SK-N-SH treated with all-trans-retinoic acid at 6 μM for 48 hours (cell line): ENCODE measurements at regions not wholly inside any gene's neighbourhood (a gene's known extent, or its start where the extent isn't known, plus 50 kb on each side); places are given as distances from the start of the nearest gene placed in this dataset.

ENCODE experiments used
- ATAC-seq: fragments of 200-7000 bp; cut with Tn5 transposase; 3 replicates; pipeline ENCODE4 v1.9.1; 2020; ENCODE audit warnings: mild to moderate bottlenecking, moderate library complexity
- ARNTL ChIP-seq: fragments of 450-650 bp; formaldehyde crosslinking; IDR thresholded peaks from 2 replicates; pipeline ENCODE4 v1.5.0; 2020; ENCODE audit warnings: low read depth, mild to moderate bottlenecking, moderate library complexity, borderline replicate concordance
- BACH2 ChIP-seq: fragments of 250-450 bp; sonication (Bioruptor Pico); IDR thresholded peaks from 2 replicates; pipeline ENCODE4 v1.9.0; 2021; ENCODE audit warnings: mild to moderate bottlenecking, borderline replicate concordance
- CSDC2 ChIP-seq: fragments of 250-450 bp; sonication (Bioruptor Pico); IDR thresholded peaks from 2 replicates; pipeline ENCODE4 v1.5.0; 2020; ENCODE audit warnings: mild to moderate bottlenecking, moderate library complexity
- ESRRG ChIP-seq: fragments of 250-450 bp; sonication (Bioruptor Pico); IDR thresholded peaks from 2 replicates; pipeline ENCODE4 v1.6.1; 2021; ENCODE audit warnings: mild to moderate bottlenecking
- ISL1 ChIP-seq: fragments of 250-450 bp; sonication (Bioruptor Pico); IDR thresholded peaks from 2 replicates; pipeline ENCODE4 v2.1.2; 2022; ENCODE audit warnings: mild to moderate bottlenecking, moderate library complexity
- OSR1 ChIP-seq: fragments of 250-450 bp; sonication (Bioruptor Pico); IDR thresholded peaks from 2 replicates; pipeline ENCODE4 v1.8.0; 2022; ENCODE audit warnings: moderate library complexity, mild to moderate bottlenecking, inconsistent platforms
- PATZ1 ChIP-seq: fragments of 250-450 bp; sonication (Bioruptor Pico); IDR thresholded peaks from 2 replicates; pipeline ENCODE4 v1.8.0; 2020; ENCODE audit warnings: mild to moderate bottlenecking, moderate library complexity, borderline replicate concordance
- PPARA ChIP-seq: fragments of 250-450 bp; sonication (Bioruptor Pico); IDR thresholded peaks from 2 replicates; pipeline ENCODE4 v1.5.0; 2020; ENCODE audit warnings: mild to moderate bottlenecking, borderline replicate concordance
- RARB ChIP-seq: fragments of 250-450 bp; sonication (Bioruptor Pico); IDR thresholded peaks from 2 replicates; pipeline ENCODE4 v1.8.0; 2021; ENCODE audit warnings: mild to moderate bottlenecking, moderate library complexity
- SNAI2 ChIP-seq: fragments of 250-450 bp; sonication (Bioruptor Pico); IDR thresholded peaks from 2 replicates; pipeline ENCODE4 v1.5.0; 2020; ENCODE audit warnings: mild to moderate bottlenecking, moderate library complexity
- TCF4 ChIP-seq: fragments of 250-450 bp; sonication (Bioruptor Pico); IDR thresholded peaks from 2 replicates; pipeline ENCODE4 v1.8.0; 2021; ENCODE audit warnings: mild to moderate bottlenecking, moderate library complexity, borderline replicate concordance
- TOX ChIP-seq: fragments of 250-450 bp; sonication (Bioruptor Pico); IDR thresholded peaks from 2 replicates; pipeline ENCODE4 v1.8.0; 2021; ENCODE audit warnings: mild to moderate bottlenecking, moderate library complexity, borderline replicate concordance
- ZC3H10 ChIP-seq: fragments of 250-450 bp; sonication (Bioruptor Pico); IDR thresholded peaks from 2 replicates; pipeline ENCODE4 v1.5.1; 2021; ENCODE audit warnings: mild to moderate bottlenecking, moderate library complexity
- ZFP3 ChIP-seq: fragments of 250-450 bp; sonication (Bioruptor Pico); IDR thresholded peaks from 2 replicates; pipeline ENCODE4 v1.5.0; 2020; ENCODE audit warnings: mild to moderate bottlenecking, moderate library complexity
- ZFP30 ChIP-seq: fragments of 450-650 bp; formaldehyde crosslinking; IDR thresholded peaks from 2 replicates; pipeline ENCODE4 v1.5.0; 2022; ENCODE audit warnings: mild to moderate bottlenecking, moderate library complexity
- ZNF565 ChIP-seq: fragments of 450-650 bp; formaldehyde crosslinking; conservative IDR thresholded peaks from 2 replicates; pipeline ENCODE4 v1.5.0; 2020; ENCODE audit warnings: low read depth, mild to moderate bottlenecking, moderate library complexity
- ZNF8 ChIP-seq: fragments of 450-650 bp; formaldehyde crosslinking; IDR thresholded peaks from 2 replicates; pipeline ENCODE4 v1.5.0; 2020; ENCODE audit warnings: mild to moderate bottlenecking, moderate library complexity
- TF ChIP-seq, protein P1 (sequence below): fragments of 250-450 bp; sonication (Bioruptor Pico); IDR thresholded peaks from 2 replicates; pipeline ENCODE4 v1.5.0; 2020; ENCODE audit warnings: mild to moderate bottlenecking, moderate library complexity
- TF ChIP-seq, protein P2 (sequence below): fragments of 250-450 bp; sonication (Bioruptor Pico); IDR thresholded peaks from 2 replicates; pipeline ENCODE4 v1.8.0; 2021; ENCODE audit warnings: low read depth, mild to moderate bottlenecking, moderate library complexity, borderline replicate concordance
- TF ChIP-seq, protein P3 (sequence below): fragments of 250-450 bp; sonication (Bioruptor Pico); IDR thresholded peaks from 2 replicates; pipeline ENCODE4 v1.5.1; 2020; ENCODE audit warnings: low read depth, mild to moderate bottlenecking, moderate library complexity

GRCh38 chr6:81568973-81569372 lies 183.5 kb downstream of the TENT5A start:
- TF ChIP-seq, protein P1, sequence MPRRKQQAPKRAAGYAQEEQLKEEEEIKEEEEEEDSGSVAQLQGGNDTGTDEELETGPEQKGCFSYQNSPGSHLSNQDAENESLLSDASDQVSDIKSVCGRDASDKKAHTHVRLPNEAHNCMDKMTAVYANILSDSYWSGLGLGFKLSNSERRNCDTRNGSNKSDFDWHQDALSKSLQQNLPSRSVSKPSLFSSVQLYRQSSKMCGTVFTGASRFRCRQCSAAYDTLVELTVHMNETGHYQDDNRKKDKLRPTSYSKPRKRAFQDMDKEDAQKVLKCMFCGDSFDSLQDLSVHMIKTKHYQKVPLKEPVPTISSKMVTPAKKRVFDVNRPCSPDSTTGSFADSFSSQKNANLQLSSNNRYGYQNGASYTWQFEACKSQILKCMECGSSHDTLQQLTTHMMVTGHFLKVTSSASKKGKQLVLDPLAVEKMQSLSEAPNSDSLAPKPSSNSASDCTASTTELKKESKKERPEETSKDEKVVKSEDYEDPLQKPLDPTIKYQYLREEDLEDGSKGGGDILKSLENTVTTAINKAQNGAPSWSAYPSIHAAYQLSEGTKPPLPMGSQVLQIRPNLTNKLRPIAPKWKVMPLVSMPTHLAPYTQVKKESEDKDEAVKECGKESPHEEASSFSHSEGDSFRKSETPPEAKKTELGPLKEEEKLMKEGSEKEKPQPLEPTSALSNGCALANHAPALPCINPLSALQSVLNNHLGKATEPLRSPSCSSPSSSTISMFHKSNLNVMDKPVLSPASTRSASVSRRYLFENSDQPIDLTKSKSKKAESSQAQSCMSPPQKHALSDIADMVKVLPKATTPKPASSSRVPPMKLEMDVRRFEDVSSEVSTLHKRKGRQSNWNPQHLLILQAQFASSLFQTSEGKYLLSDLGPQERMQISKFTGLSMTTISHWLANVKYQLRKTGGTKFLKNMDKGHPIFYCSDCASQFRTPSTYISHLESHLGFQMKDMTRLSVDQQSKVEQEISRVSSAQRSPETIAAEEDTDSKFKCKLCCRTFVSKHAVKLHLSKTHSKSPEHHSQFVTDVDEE = no peak
- TF ChIP-seq, protein P2, sequence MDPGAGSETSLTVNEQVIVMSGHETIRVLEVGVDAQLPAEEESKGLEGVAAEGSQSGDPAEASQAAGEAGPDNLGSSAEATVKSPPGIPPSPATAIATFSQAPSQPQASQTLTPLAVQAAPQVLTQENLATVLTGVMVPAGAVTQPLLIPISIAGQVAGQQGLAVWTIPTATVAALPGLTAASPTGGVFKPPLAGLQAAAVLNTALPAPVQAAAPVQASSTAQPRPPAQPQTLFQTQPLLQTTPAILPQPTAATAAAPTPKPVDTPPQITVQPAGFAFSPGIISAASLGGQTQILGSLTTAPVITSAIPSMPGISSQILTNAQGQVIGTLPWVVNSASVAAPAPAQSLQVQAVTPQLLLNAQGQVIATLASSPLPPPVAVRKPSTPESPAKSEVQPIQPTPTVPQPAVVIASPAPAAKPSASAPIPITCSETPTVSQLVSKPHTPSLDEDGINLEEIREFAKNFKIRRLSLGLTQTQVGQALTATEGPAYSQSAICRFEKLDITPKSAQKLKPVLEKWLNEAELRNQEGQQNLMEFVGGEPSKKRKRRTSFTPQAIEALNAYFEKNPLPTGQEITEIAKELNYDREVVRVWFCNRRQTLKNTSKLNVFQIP (CRISPR knock-in tag) = no peak
- no peak for TF ChIP-seq RARB (CRISPR knock-in tag)
- no peak for TF ChIP-seq BACH2 (CRISPR knock-in tag)
- no peak for TF ChIP-seq SNAI2
- no peak for TF ChIP-seq ZC3H10 (CRISPR knock-in tag)
- no peak for TF ChIP-seq ZFP3
- TF ChIP-seq ZNF8 (CRISPR knock-in tag) = no peak
- no peak for TF ChIP-seq PATZ1 (CRISPR knock-in tag)
- TF ChIP-seq ISL1 (CRISPR knock-in tag) = no peak
- no peak for TF ChIP-seq ZFP30 (CRISPR knock-in tag)
- TF ChIP-seq ESRRG (CRISPR knock-in tag) = no peak
- TF ChIP-seq PPARA (CRISPR knock-in tag) = no peak
- no peak for TF ChIP-seq ARNTL (CRISPR knock-in tag)
- TF ChIP-seq TCF4 (CRISPR knock-in tag) = no peak
- no peak for TF ChIP-seq ZNF565
- no peak for ATAC-seq

GRCh38 chr6:81565071-81565470 lies 187.4 kb downstream of the TENT5A start:
- no peak for TF ChIP-seq TCF4 (CRISPR knock-in tag)
- no peak for TF ChIP-seq ZNF565
- TF ChIP-seq, protein P1 = no peak
- no peak for TF ChIP-seq TOX (CRISPR knock-in tag)
- TF ChIP-seq RARB (CRISPR knock-in tag) = no peak
- TF ChIP-seq, protein P3, sequence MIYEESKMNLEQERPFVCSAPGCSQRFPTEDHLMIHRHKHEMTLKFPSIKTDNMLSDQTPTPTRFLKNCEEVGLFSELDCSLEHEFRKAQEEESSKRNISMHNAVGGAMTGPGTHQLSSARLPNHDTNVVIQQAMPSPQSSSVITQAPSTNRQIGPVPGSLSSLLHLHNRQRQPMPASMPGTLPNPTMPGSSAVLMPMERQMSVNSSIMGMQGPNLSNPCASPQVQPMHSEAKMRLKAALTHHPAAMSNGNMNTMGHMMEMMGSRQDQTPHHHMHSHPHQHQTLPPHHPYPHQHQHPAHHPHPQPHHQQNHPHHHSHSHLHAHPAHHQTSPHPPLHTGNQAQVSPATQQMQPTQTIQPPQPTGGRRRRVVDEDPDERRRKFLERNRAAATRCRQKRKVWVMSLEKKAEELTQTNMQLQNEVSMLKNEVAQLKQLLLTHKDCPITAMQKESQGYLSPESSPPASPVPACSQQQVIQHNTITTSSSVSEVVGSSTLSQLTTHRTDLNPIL (CRISPR knock-in tag) = no peak
- TF ChIP-seq ZFP30 (CRISPR knock-in tag) = no peak
- no peak for TF ChIP-seq SNAI2
- no peak for TF ChIP-seq ZNF8 (CRISPR knock-in tag)
- no peak for TF ChIP-seq ARNTL (CRISPR knock-in tag)
- no peak for TF ChIP-seq CSDC2
- no peak for TF ChIP-seq OSR1 (CRISPR knock-in tag)
- no peak for TF ChIP-seq ESRRG (CRISPR knock-in tag)
- TF ChIP-seq, all 23 proteins: peak for 0
- ATAC-seq = no peak
